ENCODE measurements at regions not wholly inside any gene's neighbourhood (a gene's known extent, or its start where the extent isn't known, plus 50 kb on each side); places are given as distances from the start of the nearest gene placed in this dataset.

GRCh38 chr11:111172321-111172862 lies 73.1 kb upstream of the POU2AF2 start:
- no peak overlapping the region for H3K27ac ChIP-seq
- H3K27me3 ChIP-seq = no peaks in the 10 kb centered on the region
- no peaks in the 10 kb centered on the region for H3K9me3 ChIP-seq
- H3K36me3 ChIP-seq = no peaks in the 10 kb centered on the region
- no peak overlapping the region for H3K4me3 ChIP-seq (ENCODE audit: low read depth in 1 of 2, low read length in 1 of 2)
- no peaks in the 10 kb centered on the region for H3K4me1 ChIP-seq (ENCODE audit: control insufficient read depth in 1 of 2, insufficient read depth in 1 of 2, low read depth in 1 of 2, low read length in 1 of 2)
- no peak for TF ChIP-seq CTCF (IDR thresholded peaks at IDR 0.05)

DNA sequence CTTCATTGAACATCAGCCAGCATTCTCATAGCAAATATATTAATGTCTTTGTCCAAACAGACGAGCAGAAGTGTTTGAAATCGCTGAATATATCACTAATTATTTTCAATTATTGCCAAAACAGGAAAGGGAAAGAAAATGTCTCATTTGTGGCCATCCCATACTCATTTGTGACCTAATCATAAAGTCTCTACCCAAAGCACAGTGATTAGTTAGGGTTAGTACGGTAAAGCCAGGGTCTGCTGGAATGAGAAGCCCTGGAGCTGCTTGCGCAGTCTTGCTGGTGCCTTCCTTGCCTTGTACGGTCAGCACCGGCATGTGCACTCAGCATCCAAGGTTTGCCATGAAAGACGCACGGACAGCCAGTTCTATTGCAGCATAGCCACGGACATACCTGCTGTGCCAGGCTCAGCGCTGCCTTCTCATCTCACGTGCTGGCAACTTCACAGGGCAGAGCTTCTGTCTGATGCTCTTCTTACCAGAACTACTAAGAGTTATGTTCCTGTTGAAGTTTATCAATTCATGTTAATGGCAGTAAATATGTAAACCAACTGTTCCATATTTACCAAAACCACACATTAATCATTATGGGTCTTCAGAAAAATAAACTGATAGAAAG lies 74.7 kb upstream of the POU2AF2 start:
- no peaks in the 10 kb centered on the region for H3K36me3 ChIP-seq
- H3K27ac ChIP-seq = no peak overlapping the region
- H3K4me1 ChIP-seq (ENCODE audit: control insufficient read depth in 1 of 2, insufficient read depth in 1 of 2, low read depth in 1 of 2, low read length in 1 of 2) = no peaks in the 10 kb centered on the region
- TF ChIP-seq CTCF (IDR thresholded peaks at IDR 0.05) = no peak
- no peaks in the 10 kb centered on the region for H3K9me3 ChIP-seq
- H3K4me3 ChIP-seq (ENCODE audit: low read depth in 1 of 2, low read length in 1 of 2) = no peak overlapping the region
- H3K27me3 ChIP-seq = no peaks in the 10 kb centered on the region

DNA sequence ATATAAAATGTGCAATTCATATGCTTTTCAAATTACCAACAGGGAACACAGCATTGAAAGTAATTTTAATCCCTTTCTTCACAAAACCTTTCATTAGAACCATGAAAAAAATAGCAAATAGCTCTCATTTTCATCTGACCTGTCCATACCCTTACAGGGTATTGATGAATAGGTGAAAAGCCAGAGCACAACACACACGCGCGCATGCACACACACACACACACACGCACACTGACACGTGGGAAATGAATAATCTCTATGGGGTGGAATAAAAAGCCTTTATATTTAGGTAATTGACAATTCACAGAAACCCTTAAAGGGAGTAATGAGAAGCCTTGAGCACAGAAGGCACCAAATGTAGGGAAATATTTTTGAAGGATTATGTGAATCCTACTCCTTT lies 76.2 kb upstream of the POU2AF2 start:
- H3K4me1 ChIP-seq (ENCODE audit: control insufficient read depth in 1 of 2, insufficient read depth in 1 of 2, low read depth in 1 of 2, low read length in 1 of 2) = no peaks in the 10 kb centered on the region
- H3K27ac ChIP-seq = no peak overlapping the region
- no peak overlapping the region for H3K4me3 ChIP-seq (ENCODE audit: low read depth in 1 of 2, low read length in 1 of 2)
- no peaks in the 10 kb centered on the region for H3K9me3 ChIP-seq
- H3K27me3 ChIP-seq = no peaks in the 10 kb centered on the region
- no peak for TF ChIP-seq CTCF (IDR thresholded peaks at IDR 0.05)
- no peaks in the 10 kb centered on the region for H3K36me3 ChIP-seq

- Histone ChIP-seq H3K36me3 (no peaks in the 10 kb centered on the region), H3K9me3 (no peaks in the 10 kb centered on the region), H3K4me1 (ENCODE audit: control insufficient read depth in 1 of 2, insufficient read depth in 1 of 2, low read depth in 1 of 2, low read length in 1 of 2) (no peaks in the 10 kb centered on the region), H3K27me3 (no peaks in the 10 kb centered on the region), H3K4me3 (ENCODE audit: low read depth in 1 of 2, low read length in 1 of 2) (no peak overlapping the region), H3K27ac (no peak overlapping the region)
- TF ChIP-seq CTCF (IDR thresholded peaks at IDR 0.05) = no peak
Measured at GRCh38 chr11:111168871-111169270, 76.7 kb upstream of the POU2AF2 start.

DNA sequence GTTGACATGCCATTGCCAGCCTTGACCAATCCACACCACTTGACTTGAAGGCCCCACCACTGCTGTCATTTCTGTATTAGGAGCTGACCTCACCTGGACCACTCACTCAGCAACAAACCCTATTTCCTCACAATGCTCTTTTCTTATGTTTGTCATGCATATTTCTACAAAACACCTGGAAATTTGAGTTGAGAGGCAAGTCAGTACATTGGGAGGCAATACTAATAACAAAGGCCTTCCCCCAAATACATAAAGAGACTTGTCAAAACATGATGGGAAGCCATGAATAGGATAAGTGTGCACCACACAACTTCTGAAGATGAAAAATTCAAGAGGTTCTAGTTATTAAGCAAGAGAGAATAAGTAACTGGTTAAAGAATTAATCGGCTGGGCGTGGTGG lies 77.9 kb upstream of the POU2AF2 start:
- Histone ChIP-seq H3K9me3 (no peaks in the 10 kb centered on the region), H3K4me1 (ENCODE audit: control insufficient read depth in 1 of 2, insufficient read depth in 1 of 2, low read depth in 1 of 2, low read length in 1 of 2) (no peaks in the 10 kb centered on the region), H3K27ac (no peak overlapping the region), H3K4me3 (ENCODE audit: low read depth in 1 of 2, low read length in 1 of 2) (no peak overlapping the region), H3K36me3 (no peaks in the 10 kb centered on the region), H3K27me3 (no peaks in the 10 kb centered on the region)
- TF ChIP-seq CTCF (IDR thresholded peaks at IDR 0.05) = no peak
